Activated CD8-positive, alpha-beta memory T cell treated with anti-CD3 and anti-CD28 coated beads, Interleukin-2, amount 50 U/mL, for 48 hours (primary cell): ENCODE measurements at regions not wholly inside any gene's neighbourhood (a gene's known extent, or its start where the extent isn't known, plus 50 kb on each side); places are given as distances from the start of the nearest gene placed in this dataset.
"Not testable (repeated sequence)": the region's sequence is repeated elsewhere in the genome, so short reads cannot be mapped to it uniquely, and the experiment has no call there.

ENCODE experiments used
- DNase-seq: peaks from one replicate; pipeline ENCODE4 v3.0.0-alpha.2; 2020

DNA sequence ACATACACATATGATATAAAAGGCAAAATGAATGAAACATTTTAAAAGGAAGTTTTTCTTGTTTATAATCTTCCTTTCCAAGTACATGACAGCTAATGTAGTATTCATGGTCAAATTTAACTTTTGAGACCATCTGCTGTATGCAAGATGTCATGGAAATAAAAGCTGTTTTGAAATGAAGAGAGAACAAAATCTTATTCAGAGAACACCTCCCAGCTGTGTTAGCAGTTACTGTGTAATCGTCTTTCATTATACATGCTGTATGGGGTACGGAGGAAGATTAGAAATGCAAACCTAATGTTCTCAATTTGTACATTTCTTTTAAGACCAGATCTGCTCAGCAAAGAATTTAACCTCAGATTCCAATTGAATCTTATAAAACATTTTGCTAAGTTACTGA is 1182.3 kb downstream of the OTOL1 start:
- DNase-seq: no peak

GRCh38 chr3:162684260-162684659 is 1187.7 kb downstream of the OTOL1 start:
- DNase-seq: no peak

DNA sequence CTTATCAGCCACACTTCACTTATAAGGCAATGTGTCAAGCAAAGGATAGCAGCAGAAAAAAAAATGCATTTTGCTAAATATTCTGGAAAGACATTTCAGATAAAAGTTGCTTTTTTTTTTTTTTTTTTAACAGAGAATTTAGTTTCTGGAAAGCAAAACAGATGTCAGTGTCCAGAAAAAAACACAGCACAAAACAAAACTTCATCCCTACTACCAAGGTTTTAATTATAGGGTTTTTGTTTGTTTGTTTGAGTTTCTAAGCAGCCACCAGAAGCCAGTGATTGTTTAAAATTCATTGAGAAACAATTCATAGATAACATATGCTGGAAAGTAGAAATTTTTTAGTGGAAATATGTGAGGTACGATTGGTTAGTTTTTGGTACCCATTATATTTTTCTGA is 1202.7 kb downstream of the OTOL1 start:
- DNase-seq: no peak

- DNase-seq: no peak
Measured at GRCh38 chr3:162701211-162701610, 1204.6 kb downstream of the OTOL1 start.

- no peak for DNase-seq
Measured at GRCh38 chr3:162702768-162703385, 1206.3 kb downstream of the OTOL1 start.

DNA sequence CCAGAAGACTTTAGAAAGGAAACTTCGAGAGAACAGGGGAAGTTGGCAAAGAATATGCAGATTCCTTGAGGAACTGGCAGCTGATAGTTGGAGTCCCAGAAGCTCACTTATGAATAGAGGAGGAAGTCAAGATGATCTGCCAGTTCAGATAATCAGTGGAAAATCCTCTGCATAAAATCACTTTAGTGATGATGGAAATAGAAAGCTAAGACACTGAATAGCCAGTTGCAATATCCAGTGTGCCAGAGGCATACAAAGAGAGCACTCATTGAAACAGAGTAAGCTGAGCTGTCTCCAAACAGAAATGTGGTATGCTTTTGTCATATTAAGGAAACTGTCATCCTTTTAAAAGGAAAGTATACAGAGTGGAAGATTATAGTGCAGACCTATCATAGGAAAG is 1207.6 kb downstream of the OTOL1 start:
- no peak for DNase-seq

- DNase-seq: no peak
Measured at GRCh38 chr3:162704799-162705385, 1208.3 kb downstream of the OTOL1 start.

DNA sequence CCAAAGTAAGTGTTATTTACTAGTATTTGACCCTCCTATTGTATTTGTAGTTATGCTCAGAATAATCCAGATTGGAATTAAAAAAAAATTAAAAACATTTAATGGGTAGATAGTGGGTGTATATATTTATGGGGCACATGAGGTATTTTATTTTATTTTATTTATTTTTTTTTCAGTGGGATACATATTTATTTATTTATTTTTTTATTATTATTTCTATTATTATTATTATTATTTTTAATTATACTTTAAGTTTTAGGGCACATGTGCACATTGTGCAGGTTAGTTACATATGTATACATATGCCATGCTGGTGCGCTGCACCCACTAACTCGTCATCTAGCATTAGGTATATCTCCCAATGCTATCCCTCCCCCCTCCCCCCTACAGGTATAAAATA is 1211.8 kb downstream of the OTOL1 start:
- DNase-seq: not testable (repeated sequence)

- not testable (repeated sequence) for DNase-seq
Measured at GRCh38 chr3:162708942-162709706, 1212.5 kb downstream of the OTOL1 start.

- DNase-seq: no peak
Measured at GRCh38 chr3:162710332-162711112, 1213.9 kb downstream of the OTOL1 start.

GRCh38 chr3:162717074-162717473 is 1220.5 kb downstream of the OTOL1 start:
- DNase-seq: not testable (repeated sequence)

DNA sequence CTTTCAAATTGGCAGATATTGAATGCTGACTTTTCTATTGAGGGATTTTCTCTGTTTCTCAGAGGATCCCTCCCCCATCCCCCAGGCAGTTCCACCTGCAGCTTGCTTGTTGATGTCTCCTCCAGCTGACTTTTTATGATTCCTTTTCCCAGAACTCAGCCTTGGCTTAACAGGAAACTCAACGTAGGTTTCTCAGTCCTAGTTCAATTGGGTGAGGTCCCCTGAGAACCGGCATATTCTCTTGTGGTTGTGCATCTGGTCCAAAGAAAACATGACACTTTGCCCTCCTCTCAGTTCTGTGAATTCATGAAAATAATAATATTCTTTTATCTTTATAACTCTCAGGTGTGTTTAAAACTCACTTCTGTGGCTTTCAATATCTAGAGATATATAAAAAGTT is 1222.1 kb downstream of the OTOL1 start:
- no peak for DNase-seq

DNA sequence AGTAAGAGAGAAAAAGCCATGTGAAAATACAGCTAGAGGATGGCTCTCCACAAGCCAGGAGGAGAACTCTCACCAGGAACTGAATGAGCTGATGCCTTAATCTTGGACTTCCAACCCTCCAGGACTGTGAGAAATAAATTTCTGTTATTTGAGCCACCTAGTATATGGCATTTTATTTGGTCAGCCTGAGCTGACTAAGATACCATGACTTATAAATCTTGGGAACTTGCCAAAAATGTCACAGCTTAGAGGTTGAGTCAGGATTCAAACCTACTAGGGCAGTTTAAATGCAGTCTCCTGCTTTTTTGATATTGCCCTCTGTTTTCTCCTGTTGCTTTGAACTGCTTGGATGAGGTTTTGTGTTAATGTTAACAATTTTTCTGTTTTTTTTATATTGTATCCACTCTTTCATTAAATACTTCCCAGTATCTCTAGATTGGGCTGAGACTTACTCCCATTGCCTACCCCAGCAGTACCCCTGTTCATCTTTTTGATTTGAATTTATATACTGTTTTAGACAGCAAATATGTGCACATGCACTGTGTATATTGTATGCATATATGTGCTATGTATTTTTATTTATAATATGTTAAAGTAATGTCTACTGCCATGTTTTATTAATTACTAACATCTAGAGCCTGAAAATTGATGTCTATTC is 1223.2 kb downstream of the OTOL1 start:
- DNase-seq: no peak

GRCh38 chr3:162721736-162722135 is 1225.1 kb downstream of the OTOL1 start:
- no peak for DNase-seq

DNA sequence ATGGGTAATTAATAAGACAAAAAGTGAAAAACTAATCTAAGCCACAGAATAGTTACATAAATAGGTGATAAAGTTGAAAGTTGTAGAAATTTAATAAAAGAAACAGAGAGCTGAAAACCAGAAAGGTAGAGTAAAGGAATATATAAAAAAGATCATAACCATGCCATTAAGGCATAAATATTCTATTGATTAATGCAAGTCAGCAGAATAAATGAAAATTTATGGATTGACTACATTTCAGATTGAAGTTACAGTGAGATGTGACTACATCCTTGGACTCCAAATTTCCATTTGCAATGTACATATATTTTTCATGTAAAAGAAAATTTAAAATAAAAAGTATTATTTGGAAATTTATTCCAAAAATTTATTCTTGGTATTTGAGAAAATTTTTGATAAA is 1225.7 kb downstream of the OTOL1 start:
- DNase-seq: no peak

- not testable (repeated sequence) for DNase-seq
Measured at GRCh38 chr3:162722796-162723195, 1226.2 kb downstream of the OTOL1 start.

DNA sequence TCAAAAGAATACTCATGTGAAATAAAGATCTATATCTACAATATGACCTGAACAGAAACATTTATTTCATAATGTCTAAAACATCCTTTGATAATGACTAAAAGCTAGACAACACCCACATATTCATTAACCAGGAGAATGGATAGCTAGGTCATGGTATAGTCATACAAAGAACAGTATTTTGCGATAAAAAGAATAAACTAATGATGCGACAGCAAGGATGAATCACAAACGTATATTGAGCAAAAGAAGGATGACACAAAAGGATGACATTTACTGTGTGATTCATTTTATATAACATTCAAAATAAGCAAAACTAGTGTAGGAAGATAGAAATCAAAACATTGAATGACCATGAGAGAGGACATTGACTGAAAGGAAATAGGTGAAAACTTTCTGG is 1233.1 kb downstream of the OTOL1 start:
- no peak for DNase-seq

DNA sequence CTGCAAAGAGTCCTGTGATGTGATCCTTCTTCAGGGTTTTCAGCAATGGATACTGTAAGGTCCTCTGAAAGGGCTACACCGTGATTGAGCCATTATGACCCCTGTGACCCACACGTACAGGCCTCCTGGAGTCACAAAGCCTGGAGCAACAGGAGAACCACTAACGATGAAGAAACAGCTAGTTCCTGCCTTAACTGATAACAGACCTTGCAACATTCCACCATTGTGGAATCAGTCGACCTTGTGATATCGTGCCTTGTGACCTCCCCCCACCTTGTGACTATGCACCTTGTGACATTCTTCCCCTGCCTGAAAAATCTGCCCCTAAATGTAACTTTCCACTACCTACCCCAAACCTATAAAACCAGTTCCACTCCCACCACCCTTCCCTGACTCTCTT is 1235.4 kb downstream of the OTOL1 start:
- DNase-seq: not testable (repeated sequence)

DNA sequence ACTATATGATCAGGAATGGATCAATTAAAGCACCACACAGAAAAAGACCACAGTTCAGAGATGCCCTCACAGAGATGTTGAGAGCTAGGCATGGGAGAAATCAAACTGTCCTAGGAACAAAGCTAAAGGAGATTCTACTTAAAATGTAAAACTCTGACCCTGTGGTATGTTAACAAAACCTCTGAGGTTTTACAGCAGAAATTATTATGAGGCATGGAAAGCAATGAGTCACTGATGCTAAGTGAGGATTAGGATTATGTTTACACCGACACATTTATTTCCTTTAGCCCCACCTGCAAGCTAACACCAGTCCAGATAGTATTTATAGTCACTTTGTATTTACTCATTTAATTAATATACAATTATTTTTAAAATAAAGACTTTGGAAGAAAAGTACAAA is 1242.2 kb downstream of the OTOL1 start:
- DNase-seq: no peak

GRCh38 chr3:162740941-162741596 is 1244.5 kb downstream of the OTOL1 start:
- DNase-seq: no peak

GRCh38 chr3:162742159-162742717 is 1245.6 kb downstream of the OTOL1 start:
- DNase-seq: no peak

GRCh38 chr3:162743091-162743490 is 1246.5 kb downstream of the OTOL1 start:
- DNase-seq: no peak
